WTC11 (cell line): ENCODE measurements at regions not wholly inside any gene's neighbourhood (a gene's known extent, or its start where the extent isn't known, plus 50 kb on each side); places are given as distances from the start of the nearest gene placed in this dataset.
"Not testable (repeated sequence)": the region's sequence is repeated elsewhere in the genome, so short reads cannot be mapped to it uniquely, and the experiment has no call there.

ENCODE experiments used
- CBFB ChIP-seq: sonication (generic); formaldehyde crosslinking; IDR thresholded peaks from 2 replicates; pipeline ENCODE4 v1.8.1; 2022; ENCODE audit warnings: mild to moderate bottlenecking, low read depth, missing genetic modification reagents
- ETV6 ChIP-seq: sonication (generic); formaldehyde crosslinking; IDR thresholded peaks from 2 replicates; pipeline ENCODE4 v1.8.1; 2022; ENCODE audit warnings: mild to moderate bottlenecking, missing genetic modification reagents
- ZNF121 ChIP-seq: sonication (generic); formaldehyde crosslinking; IDR thresholded peaks from 2 replicates; pipeline ENCODE4 v1.8.0; 2023; ENCODE audit warnings: missing genetic modification reagents
- ZNF263 ChIP-seq: sonication (generic); formaldehyde crosslinking; IDR thresholded peaks from 2 replicates; pipeline ENCODE4 v1.8.1; 2022; ENCODE audit warnings: low read depth, mild to moderate bottlenecking, moderate library complexity, missing genetic modification reagents
- TF ChIP-seq, protein P1 (sequence below): fragments of 250-450 bp; sonication (Bioruptor Pico); IDR thresholded peaks from 2 replicates; pipeline ENCODE4 v1.8.0; 2021; ENCODE audit warnings: mild to moderate bottlenecking
- TF ChIP-seq, protein P2 (sequence below): fragments of 200-600 bp; IDR thresholded peaks from 2 replicates; pipeline ENCODE4 v1.8.0; 2022; ENCODE audit warnings: antibody characterized with exemption
- TF ChIP-seq, protein P3 (sequence below): sonication (generic); formaldehyde crosslinking; IDR thresholded peaks from 2 replicates; pipeline ENCODE4 v1.8.0; 2022; ENCODE audit warnings: mild to moderate bottlenecking, missing genetic modification reagents
- TF ChIP-seq, protein P4 (sequence below): sonication (generic); formaldehyde crosslinking; IDR thresholded peaks from 2 replicates; pipeline ENCODE4 v1.8.0; 2022; ENCODE audit warnings: missing genetic modification reagents
- TF ChIP-seq, protein P5 (sequence below): sonication (generic); formaldehyde crosslinking; IDR thresholded peaks from 2 replicates; pipeline ENCODE4 v1.8.0; 2022; ENCODE audit warnings: mild to moderate bottlenecking, missing genetic modification reagents

DNA sequence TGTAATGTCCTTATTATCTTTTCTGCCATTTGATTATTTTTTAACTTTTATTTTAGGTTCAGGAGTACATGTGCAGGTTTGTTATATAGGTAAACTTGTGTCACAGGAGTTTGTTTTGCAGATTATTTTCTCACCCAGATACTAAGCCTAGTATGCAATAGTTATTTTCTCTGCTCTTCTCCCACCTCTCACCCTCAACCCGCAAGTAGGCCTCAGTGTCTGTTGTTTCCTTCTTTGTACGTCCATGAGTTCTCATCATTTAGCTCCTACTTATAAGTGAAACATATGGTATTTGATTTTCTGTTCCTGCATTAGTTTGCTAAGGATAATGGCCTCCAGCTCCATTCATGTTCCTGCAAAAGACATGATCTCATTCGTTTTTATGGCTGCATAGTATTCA, 270.0 kb downstream of the BTG1 start:
- not testable (repeated sequence) for TF ChIP-seq ZNF121; ETV6 (CRISPR knock-in tag); CBFB (CRISPR knock-in tag); ZNF263 (CRISPR knock-in tag)
- TF ChIP-seq, protein P1, sequence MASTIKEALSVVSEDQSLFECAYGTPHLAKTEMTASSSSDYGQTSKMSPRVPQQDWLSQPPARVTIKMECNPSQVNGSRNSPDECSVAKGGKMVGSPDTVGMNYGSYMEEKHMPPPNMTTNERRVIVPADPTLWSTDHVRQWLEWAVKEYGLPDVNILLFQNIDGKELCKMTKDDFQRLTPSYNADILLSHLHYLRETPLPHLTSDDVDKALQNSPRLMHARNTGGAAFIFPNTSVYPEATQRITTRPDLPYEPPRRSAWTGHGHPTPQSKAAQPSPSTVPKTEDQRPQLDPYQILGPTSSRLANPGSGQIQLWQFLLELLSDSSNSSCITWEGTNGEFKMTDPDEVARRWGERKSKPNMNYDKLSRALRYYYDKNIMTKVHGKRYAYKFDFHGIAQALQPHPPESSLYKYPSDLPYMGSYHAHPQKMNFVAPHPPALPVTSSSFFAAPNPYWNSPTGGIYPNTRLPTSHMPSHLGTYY (CRISPR knock-in tag): not testable (repeated sequence)
- TF ChIP-seq, protein P2, sequence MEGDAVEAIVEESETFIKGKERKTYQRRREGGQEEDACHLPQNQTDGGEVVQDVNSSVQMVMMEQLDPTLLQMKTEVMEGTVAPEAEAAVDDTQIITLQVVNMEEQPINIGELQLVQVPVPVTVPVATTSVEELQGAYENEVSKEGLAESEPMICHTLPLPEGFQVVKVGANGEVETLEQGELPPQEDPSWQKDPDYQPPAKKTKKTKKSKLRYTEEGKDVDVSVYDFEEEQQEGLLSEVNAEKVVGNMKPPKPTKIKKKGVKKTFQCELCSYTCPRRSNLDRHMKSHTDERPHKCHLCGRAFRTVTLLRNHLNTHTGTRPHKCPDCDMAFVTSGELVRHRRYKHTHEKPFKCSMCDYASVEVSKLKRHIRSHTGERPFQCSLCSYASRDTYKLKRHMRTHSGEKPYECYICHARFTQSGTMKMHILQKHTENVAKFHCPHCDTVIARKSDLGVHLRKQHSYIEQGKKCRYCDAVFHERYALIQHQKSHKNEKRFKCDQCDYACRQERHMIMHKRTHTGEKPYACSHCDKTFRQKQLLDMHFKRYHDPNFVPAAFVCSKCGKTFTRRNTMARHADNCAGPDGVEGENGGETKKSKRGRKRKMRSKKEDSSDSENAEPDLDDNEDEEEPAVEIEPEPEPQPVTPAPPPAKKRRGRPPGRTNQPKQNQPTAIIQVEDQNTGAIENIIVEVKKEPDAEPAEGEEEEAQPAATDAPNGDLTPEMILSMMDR: not testable (repeated sequence)
- TF ChIP-seq, protein P3, sequence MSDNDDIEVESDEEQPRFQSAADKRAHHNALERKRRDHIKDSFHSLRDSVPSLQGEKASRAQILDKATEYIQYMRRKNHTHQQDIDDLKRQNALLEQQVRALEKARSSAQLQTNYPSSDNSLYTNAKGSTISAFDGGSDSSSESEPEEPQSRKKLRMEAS (CRISPR knock-in tag): not testable (repeated sequence)
- TF ChIP-seq, protein P4, sequence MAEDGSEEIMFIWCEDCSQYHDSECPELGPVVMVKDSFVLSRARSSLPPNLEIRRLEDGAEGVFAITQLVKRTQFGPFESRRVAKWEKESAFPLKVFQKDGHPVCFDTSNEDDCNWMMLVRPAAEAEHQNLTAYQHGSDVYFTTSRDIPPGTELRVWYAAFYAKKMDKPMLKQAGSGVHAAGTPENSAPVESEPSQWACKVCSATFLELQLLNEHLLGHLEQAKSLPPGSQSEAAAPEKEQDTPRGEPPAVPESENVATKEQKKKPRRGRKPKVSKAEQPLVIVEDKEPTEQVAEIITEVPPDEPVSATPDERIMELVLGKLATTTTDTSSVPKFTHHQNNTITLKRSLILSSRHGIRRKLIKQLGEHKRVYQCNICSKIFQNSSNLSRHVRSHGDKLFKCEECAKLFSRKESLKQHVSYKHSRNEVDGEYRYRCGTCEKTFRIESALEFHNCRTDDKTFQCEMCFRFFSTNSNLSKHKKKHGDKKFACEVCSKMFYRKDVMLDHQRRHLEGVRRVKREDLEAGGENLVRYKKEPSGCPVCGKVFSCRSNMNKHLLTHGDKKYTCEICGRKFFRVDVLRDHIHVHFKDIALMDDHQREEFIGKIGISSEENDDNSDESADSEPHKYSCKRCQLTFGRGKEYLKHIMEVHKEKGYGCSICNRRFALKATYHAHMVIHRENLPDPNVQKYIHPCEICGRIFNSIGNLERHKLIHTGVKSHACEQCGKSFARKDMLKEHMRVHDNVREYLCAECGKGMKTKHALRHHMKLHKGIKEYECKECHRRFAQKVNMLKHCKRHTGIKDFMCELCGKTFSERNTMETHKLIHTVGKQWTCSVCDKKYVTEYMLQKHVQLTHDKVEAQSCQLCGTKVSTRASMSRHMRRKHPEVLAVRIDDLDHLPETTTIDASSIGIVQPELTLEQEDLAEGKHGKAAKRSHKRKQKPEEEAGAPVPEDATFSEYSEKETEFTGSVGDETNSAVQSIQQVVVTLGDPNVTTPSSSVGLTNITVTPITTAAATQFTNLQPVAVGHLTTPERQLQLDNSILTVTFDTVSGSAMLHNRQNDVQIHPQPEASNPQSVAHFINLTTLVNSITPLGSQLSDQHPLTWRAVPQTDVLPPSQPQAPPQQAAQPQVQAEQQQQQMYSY: not testable (repeated sequence)
- TF ChIP-seq, protein P5, sequence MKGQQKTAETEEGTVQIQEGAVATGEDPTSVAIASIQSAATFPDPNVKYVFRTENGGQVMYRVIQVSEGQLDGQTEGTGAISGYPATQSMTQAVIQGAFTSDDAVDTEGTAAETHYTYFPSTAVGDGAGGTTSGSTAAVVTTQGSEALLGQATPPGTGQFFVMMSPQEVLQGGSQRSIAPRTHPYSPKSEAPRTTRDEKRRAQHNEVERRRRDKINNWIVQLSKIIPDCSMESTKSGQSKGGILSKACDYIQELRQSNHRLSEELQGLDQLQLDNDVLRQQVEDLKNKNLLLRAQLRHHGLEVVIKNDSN: not testable (repeated sequence)
